Osteoblast (primary cell): ENCODE measurements at regions not wholly inside any gene's neighbourhood (a gene's known extent, or its start where the extent isn't known, plus 50 kb on each side); places are given as distances from the start of the nearest gene placed in this dataset.

Experiments used
- DNase-seq: peaks from one replicate; pipeline ENCODE4 v3.0.0; 2011; ENCODE audit warnings: low spot score, mixed read lengths; ENCODE audit not compliant: insufficient read length; ENCODE audit errors: missing footprints
- H2AFZ ChIP-seq: 2 replicates; pipeline ENCODE4 v1.6.0; 2011; ENCODE audit warnings: mild to moderate bottlenecking, low read length
- H3K27ac ChIP-seq: 2 replicates; pipeline ENCODE4 v1.5.1; 2011; ENCODE audit warnings: mild to moderate bottlenecking, low read depth, low read length, moderate library complexity
- H3K27me3 ChIP-seq: 2 replicates; pipeline ENCODE4 v1.6.0; 2012; ENCODE audit warnings: mild to moderate bottlenecking, control low read depth, inconsistent platforms, low read length, moderate library complexity; ENCODE audit not compliant: insufficient read depth
- H3K36me3 ChIP-seq: 2 replicates; pipeline ENCODE4 v1.5.1; 2011; ENCODE audit warnings: mild to moderate bottlenecking, low read length, control low read depth, moderate library complexity; ENCODE audit not compliant: insufficient read depth
- H3K4me1 ChIP-seq: 2 replicates; pipeline ENCODE4 v1.5.1; 2011; ENCODE audit warnings: mild to moderate bottlenecking, low read length, control low read depth, moderate library complexity; ENCODE audit not compliant: insufficient read depth
- H3K4me2 ChIP-seq: 2 replicates; pipeline ENCODE4 v1.6.0; 2011; ENCODE audit warnings: mild to moderate bottlenecking, low read length; ENCODE audit not compliant: insufficient read depth
- H3K4me3 ChIP-seq: fragments of 200-600 bp; sonication (generic); 3 replicates; pipeline ENCODE4 v1.5.1; 2012; ENCODE audit warnings: mild to moderate bottlenecking, low read length, inconsistent platforms; ENCODE audit not compliant: insufficient read depth
- H3K79me2 ChIP-seq: 2 replicates; pipeline ENCODE4 v1.6.0; 2012; ENCODE audit warnings: mild to moderate bottlenecking, low read length, control low read depth, inconsistent platforms; ENCODE audit not compliant: insufficient read depth
- H3K9me3 ChIP-seq: 2 replicates; pipeline ENCODE4 v1.5.1; 2011; ENCODE audit warnings: low read depth, low read length, control low read depth
- H4K20me1 ChIP-seq: 2 replicates; pipeline ENCODE4 v1.6.0; 2012; ENCODE audit warnings: mild to moderate bottlenecking, low read length, control low read depth; ENCODE audit not compliant: insufficient read depth
- TF ChIP-seq, protein P1 (sequence below): IDR thresholded peaks from 2 replicates; pipeline ENCODE4 v1.5.1; 2011; ENCODE audit warnings: mild to moderate bottlenecking, low read depth, low read length, moderate library complexity; ENCODE audit errors: extremely low read depth

- no peaks in the 10 kb centered on the region for H4K20me1 ChIP-seq
- DNase-seq, result peak; percentile 21
- no peaks in the 10 kb centered on the region for H3K79me2 ChIP-seq
- no peaks in the 10 kb centered on the region for H3K27me3 ChIP-seq
- no peak overlapping the region for H3K4me2 ChIP-seq
- TF ChIP-seq, protein P1, sequence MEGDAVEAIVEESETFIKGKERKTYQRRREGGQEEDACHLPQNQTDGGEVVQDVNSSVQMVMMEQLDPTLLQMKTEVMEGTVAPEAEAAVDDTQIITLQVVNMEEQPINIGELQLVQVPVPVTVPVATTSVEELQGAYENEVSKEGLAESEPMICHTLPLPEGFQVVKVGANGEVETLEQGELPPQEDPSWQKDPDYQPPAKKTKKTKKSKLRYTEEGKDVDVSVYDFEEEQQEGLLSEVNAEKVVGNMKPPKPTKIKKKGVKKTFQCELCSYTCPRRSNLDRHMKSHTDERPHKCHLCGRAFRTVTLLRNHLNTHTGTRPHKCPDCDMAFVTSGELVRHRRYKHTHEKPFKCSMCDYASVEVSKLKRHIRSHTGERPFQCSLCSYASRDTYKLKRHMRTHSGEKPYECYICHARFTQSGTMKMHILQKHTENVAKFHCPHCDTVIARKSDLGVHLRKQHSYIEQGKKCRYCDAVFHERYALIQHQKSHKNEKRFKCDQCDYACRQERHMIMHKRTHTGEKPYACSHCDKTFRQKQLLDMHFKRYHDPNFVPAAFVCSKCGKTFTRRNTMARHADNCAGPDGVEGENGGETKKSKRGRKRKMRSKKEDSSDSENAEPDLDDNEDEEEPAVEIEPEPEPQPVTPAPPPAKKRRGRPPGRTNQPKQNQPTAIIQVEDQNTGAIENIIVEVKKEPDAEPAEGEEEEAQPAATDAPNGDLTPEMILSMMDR, result no peak
- no peaks in the 10 kb centered on the region for H3K4me1 ChIP-seq
- no peaks in the 10 kb centered on the region for H3K36me3 ChIP-seq
- H3K9me3 ChIP-seq, result peaks cover 3% of the 10 kb centered on the region
- H3K27ac ChIP-seq, result no peak overlapping the region
- no peak overlapping the region for H3K4me3 ChIP-seq
- no peak overlapping the region for H2AFZ ChIP-seq
These were observed 66.6 kb upstream of the TOX3 start for GRCh38 chr16:52613508-52613907.

DNA sequence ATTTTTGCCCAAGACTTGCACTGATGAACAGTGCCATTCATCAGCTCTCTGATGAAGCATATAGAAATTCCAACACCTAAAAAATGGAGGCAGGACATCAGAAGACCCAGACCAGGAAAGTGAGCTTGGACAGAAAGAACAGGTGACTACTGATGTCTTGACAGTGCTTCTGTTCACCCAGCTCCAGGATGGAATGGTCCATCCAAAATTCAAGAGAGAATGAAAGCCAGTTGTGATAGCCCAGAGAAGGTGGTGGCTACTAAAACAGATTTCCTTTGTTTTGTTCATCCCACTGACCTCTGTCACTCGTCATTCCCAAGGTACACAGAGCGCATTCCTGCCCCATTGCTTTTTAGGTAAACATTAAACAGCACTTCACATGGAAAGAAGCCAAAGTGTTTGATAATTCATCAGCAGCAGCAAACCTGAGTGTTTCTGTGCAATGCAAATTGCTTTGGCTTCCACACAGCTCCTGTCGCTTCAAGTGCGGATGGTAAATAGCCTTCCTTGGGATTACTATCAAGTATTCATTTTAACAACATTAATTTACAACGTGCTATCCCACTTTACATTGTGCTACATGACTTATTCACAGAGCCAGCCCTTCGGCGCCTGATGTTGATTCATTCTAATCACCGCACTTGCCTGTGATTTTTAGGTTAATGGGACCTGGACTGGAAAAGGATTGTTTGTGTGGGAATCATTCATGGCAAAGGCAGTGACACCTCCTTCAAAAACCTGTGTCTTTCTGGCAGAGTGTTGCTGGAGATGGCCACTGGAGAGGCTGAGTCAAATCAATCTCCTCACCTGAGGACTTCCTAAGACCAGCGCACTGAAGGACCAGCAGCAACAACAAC is 65.1 kb upstream of the TOX3 start:
- no peak overlapping the region for H3K4me3 ChIP-seq
- H3K9me3 ChIP-seq, result no peaks in the 10 kb centered on the region
- H3K27ac ChIP-seq, result no peak overlapping the region
- no peaks in the 10 kb centered on the region for H4K20me1 ChIP-seq
- no peaks in the 10 kb centered on the region for H3K36me3 ChIP-seq
- no peaks in the 10 kb centered on the region for H3K79me2 ChIP-seq
- no peak overlapping the region for H2AFZ ChIP-seq
- H3K4me1 ChIP-seq, result no peaks in the 10 kb centered on the region
- no peaks in the 10 kb centered on the region for H3K27me3 ChIP-seq
- TF ChIP-seq, protein P1, result no peak
- H3K4me2 ChIP-seq, result no peak overlapping the region
- no peak for DNase-seq

DNA sequence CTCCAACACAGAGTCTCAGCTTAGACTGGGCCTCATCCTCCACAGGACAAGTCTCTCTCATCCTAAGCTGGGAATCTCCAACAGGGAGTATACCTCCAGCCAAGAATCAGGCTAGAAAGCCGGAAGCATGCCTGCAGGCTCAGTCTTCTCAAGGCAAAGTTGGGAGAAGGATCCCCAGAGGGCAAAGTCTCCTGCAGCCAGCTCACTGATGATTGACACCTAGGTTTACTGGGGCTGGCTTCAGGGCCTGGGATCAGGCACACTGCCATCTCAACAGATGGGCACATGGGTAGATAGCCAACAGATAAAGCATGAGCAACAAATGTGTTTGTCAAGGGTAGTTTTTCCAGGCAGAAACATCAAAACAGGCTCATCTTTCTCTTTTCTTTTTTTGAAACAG is 56.1 kb upstream of the TOX3 start:
- Histone ChIP-seq H3K4me3 (no peak overlapping the region), H3K27me3 (no peaks in the 10 kb centered on the region), H3K4me2 (no peak overlapping the region), H3K9me3 (peaks cover 2% of the 10 kb centered on the region), H3K27ac (no peak overlapping the region), H3K36me3 (no peaks in the 10 kb centered on the region), H3K79me2 (no peaks in the 10 kb centered on the region), H4K20me1 (no peaks in the 10 kb centered on the region), H3K4me1 (no peaks in the 10 kb centered on the region), H2AFZ (no peak overlapping the region)
- TF ChIP-seq, protein P1, result no peak
- DNase-seq, result no peak

DNA sequence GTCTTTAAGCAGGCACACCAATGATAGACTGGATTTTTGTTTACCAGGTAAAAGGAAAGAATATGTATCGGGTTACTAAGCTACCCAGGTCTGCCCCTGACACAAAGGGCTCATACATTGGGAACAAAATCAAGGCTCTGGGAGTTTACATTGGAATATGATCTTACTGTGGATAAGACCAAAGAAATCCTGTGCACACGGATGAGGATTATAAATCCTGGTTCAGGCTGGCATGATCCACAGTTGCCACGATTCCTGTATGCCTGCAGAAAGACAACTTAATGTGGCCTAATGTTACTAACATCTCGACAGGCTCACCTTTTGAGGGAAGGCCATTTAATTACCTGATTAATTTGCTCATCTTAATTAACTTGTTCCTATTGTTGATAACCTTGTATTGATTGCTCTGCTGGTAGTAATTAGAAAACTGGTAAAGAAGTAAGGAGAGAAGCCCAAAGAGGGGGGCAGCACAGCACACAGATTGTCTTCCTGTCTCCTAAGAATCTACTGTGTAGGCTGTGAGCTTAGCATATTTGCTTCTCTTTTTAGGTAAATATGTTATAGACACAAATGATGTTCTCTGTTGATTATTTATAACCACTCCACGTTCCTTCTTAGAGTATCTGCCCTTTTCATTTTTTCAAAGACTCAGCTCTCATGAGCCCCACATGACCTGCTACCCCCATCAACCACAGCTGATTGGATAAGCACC is 51.0 kb upstream of the TOX3 start:
- Histone ChIP-seq H3K4me3 (no peak overlapping the region), H3K27ac (no peak overlapping the region), H3K4me1 (no peaks in the 10 kb centered on the region), H4K20me1 (no peaks in the 10 kb centered on the region), H3K27me3 (no peaks in the 10 kb centered on the region), H3K79me2 (no peaks in the 10 kb centered on the region), H2AFZ (no peak overlapping the region), H3K36me3 (no peaks in the 10 kb centered on the region), H3K4me2 (no peak overlapping the region), H3K9me3 (no peaks in the 10 kb centered on the region)
- no peak for DNase-seq
- TF ChIP-seq, protein P1, result no peak
